ENCODE measurements at regions not wholly inside any gene's neighbourhood (a gene's known extent, or its start where the extent isn't known, plus 50 kb on each side); places are given as distances from the start of the nearest gene placed in this dataset.
A peak's percentile ranks its signal among the peaks of the same experiment; 100 is the strongest.
"Not testable (repeated sequence)": the region's sequence is repeated elsewhere in the genome, so short reads cannot be mapped to it uniquely, and the experiment has no call there.

DNA sequence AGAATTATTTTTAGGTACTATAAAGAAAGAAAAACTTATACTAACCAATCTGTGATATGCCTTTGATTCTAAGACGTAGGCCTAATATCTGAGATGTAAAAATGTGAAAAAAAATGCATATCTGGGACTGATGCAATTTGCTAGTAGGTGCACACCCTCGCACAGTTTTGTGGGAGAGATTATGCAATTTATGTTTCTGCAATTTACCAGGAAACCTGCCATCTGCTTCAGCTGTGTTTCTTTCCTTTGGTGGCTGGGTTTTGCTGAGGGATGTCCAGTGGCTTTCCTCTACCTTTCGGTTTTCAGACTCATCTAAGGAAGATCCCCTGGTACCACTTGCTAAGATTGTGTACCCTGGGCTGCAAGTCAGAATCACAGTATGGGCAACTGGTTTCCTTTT, 186.9 kb downstream of the ZFP64 start:
- DNase-seq, result no peak

DNA sequence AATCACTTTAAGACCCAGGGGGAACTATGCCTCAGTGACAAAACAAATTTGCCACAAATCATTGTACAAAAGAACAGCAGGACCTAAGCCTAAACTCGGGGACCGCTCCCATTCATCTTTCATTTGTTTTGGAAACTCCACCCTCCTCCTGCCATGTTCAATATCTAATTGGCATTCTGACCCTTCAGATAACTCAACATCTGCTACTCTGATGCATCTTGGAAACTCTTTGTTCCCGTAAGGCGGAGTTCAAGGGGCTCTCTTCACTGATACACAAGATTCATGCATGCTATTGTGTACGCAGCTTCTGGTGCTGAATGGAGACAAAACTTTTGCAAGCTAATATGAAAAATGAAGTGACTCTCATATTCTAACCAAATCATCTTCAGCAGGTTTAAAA, 187.6 kb downstream of the ZFP64 start:
- peak in 1 of 2 experiments; percentile 11 for DNase-seq

GRCh38 chr20:52003415-52003814, 188.2 kb downstream of the ZFP64 start:
- no peak for DNase-seq

GRCh38 chr20:52001999-52002666, 189.4 kb downstream of the ZFP64 start:
- DNase-seq, result no peak

DNA sequence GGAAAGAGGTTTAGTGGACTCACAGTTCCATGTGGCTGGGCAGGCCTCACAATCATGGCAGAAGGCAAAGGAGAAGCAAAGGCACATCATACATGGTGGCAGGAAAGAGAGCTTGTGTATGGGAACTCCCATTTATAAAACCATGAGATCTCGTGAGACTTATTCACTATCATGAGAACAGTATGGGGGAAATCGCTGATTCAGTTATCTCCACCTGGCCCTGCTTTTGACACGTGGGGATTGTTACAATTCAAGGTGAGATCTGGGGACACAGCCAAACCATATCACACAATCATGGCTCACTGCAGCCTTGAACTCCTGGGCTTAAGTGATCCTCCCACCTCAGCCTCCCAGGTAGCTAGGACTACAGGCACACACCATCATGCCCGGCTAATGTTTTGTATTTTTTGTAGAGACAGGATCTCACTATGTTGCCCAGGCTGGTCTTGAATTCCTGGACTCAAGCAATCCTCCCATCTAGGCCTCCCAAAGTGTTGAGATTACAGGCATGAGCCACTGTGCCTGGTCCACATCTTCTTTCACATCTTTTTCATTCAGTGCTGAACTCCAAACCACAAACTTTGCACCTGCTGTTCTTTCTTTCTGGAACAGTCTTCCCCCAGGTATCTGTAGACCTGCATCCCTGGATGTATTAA, 194.2 kb downstream of the ZFP64 start:
- DNase-seq, result not testable (repeated sequence)

DNA sequence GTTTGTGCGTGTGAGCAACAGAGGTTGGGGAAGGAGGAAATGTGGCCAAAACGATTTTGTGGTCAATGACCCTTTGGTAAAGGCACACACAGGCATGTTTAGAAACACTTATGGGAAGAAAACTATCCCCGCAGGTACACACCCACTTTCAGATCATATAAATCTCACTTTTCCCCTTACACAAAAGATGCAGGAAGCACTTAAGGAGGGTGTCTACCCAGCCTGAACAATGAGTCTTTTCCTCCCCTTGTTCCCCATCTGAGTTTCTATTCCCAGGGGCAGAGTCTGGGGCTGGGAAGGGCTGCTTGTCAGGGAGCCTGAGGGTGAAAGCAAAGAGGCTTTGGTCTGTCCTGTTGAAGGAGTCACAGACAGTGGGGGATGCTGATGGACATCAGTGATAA, 193.2 kb upstream of the SALL4 start:
- DNase-seq, result no peak

GRCh38 chr20:51994751-51995417, 192.6 kb upstream of the SALL4 start:
- DNase-seq, result no peak

DNA sequence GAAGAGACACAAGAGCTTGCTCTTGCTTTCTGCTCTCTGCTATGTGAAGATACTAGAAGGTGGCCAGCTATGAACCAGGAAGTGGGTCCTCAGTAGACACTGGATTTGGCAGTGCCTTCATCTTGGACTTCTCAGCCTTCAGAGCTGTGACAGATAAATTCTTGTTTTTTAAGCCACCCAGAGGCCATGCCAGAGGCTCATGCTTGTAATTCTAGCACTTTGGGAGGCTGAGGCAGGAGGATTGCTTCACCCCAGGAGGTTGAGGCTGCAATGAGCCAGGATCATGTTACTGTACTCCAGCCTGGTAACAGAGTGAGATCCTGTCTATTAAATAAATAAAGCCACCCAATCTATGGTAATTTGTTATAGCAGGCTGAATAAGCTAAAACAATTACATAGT, 185.5 kb upstream of the SALL4 start:
- DNase-seq, result no peak

DNA sequence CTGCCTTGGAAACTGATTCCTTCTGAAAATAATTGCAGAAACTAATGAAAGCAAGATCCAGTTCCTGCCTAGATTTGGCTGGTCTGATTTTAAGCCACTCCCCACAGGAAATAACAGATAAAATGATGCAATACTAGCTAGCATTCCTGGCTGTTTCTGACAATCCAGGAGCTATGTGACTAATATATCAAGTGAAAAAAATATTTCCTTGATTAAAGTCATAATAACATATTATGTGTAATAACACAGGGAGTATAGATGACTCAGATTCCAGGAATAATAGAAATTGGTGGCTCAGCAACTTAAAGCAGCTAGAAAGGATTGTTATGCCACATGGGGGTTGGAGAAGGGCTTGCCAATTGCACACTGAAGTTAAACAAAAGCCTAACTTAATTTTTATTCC, 182.7 kb upstream of the SALL4 start:
- no peak for DNase-seq

DNA sequence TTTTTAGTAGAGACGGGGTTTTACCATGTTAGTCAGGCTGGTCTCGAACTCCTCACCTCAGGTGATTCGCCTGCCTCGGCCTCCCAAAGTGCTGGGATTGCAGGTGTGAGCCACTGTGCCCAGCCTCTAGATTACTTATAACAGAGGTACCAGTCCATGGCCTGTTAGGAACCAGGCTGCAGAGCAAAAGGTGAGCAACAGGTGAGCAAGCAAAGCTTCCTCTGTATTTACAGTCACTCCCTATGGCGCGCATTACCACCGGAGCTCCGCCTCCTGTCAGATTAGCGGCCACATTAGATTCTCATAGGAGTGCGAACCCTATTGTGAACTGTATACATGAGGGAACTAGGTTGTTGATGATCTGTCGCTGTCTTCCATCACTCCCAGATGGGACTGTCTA, 178.0 kb upstream of the SALL4 start:
- DNase-seq, result no peak

DNA sequence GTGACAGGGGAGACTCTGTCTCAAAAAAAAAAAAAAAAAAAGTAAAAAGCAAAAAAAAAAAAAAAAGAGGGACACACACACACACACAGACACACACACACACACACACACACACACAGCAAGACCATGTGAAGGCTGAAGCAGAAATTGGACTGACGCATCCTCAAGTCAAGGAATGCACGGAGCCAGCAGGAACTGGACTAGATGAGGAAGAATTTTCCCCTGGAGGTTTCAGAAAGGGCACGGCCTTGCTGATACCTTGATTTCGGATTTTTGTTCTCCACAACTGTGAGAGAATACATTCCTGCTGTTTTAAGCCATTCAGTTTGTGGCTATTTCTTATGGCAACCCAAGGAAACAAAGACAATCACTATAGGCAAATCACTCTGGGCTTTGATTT, 176.9 kb upstream of the SALL4 start:
- no peak for DNase-seq

DNA sequence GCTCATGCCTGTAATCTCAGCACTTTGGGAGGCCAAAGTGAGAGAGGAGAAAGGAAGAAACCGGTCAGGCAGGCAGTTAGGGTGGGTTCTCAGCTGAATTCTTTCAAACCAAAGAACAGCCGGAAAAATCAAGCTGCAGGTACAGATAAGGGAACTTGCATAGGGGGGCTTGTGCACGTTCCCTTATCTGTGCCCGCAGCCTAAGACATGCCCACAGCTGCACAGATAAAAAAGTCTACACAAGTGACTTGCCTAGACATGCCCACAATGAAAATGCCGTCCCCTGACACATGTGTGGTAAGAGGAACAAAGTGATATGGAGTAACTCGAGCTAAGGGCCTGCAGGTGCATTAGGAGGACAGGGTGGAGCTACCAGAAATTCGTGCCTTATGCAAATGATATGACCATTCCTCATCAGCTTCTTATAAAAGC, 175.8 kb upstream of the SALL4 start:
- DNase-seq, result peak; percentile 87 to 94

GRCh38 chr20:51972056-51972455, 169.7 kb upstream of the SALL4 start:
- no peak for DNase-seq

DNA sequence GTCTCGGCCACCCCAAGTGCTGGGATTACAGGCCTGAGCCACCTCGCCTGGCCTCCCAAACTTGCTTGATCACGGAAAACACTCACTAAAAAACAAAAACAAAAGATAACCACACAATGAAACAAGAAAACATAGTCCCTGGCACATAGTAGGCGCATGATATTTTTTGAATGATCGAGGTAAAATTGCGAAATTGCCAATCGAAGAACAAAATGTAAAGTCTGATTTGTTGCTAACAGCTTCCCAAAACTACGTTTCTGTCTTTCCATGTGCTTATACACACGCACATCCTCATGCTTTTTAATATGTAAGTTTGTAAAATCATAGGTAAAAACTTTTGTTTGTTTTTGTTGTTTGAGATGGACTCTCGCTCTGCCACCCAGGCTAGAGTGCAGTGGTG, 168.5 kb upstream of the SALL4 start:
- no peak for DNase-seq

- no peak for DNase-seq
Observed at GRCh38 chr20:51969191-51969590, 166.9 kb upstream of the SALL4 start.

DNA sequence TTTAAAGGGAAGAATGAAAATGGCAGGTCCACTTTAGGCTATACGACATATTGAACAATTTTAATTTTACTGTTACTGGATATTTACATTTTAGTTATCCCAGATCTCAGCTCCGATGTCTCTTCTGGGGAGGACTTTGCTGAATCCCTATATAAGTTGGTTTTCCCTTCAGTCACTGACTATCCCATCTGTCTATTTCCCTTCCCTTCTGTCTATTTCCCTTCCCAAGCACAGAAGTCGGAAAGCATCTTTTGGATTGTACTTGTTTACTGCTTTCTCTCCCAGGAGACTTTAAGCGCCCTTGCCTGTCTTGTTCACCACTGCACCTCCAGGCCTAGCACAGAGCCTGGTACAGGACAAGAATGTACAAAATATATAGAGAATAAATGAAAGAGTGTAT, 165.8 kb upstream of the SALL4 start:
- no peak for DNase-seq

GRCh38 chr20:51966296-51966971, 164.1 kb upstream of the SALL4 start:
- DNase-seq, result peak; percentile 57 to 83

DNA sequence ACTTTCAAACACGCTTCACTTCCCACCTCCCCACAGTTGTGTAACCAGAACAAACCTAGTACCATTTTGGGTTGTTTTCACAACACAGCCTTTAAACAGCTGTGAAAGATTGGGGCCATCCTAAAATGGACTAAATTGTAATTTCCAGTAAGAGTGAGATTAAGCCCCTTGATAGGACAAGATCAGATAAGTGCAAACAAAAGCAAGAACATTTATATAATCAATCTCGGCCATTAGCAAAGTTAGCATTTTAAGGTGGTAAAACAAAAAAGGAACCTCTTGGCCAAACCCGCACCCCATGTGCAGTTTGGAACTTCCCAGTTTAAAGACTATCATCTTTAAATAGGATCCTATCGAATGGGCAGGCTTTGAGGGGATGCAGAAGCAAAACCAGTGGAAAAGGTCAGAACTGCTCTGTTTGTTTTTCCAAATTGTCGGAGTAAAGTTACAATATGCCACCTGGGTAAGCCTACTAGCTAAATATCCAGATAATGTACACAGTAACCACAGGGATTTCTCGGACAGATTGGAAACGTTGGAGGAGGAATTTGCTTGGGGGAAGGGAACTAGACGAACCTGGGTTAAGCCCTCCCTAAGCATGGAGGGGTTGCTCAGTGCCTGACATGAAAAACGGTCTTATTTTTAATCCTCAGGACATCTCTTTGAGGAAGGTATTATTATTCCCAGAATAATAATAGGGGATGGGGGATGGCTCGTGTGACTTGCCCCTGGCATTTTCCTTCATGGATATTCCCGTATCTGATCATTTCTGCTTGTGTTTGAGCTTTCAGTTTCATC, 159.8 kb upstream of the SALL4 start:
- peak in 1 of 2 experiments; percentile 34 for DNase-seq

DNA sequence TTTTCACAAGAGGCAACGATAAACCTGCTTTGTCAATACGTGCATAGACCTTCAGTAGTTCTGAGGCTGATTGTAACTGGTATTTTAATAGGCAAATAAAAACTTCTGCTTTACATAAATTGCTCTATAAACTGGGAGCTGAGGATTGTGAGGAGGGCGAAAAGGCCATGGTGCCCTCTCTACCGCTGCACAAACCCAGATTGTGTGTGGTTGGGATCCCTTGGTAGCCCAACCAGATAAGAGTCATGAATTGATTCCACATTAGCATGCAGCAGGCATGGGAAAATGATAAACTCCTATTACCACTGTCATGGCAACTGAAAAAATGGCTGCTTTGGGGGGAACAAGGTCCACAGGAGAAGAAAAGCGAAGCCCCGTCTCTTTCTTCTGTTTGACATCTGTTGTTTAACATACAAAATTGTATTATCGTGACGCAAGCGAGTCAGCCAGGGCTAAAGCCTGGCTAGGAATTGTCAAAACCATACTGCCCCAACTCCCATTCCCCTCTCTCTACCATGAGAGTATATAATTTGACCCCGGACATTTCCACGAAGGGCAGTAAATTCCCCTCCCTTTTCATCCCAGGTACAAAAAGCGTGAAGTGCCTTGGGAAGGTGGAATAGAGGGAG, 157.8 kb upstream of the SALL4 start:
- peak; percentile 97 for DNase-seq

- peak in 1 of 2 experiments; percentile 11 for DNase-seq
Observed at GRCh38 chr20:51959066-51959542, 156.8 kb upstream of the SALL4 start.

GRCh38 chr20:51958099-51959065, 156.1 kb upstream of the SALL4 start:
- peak in 1 of 2 experiments; percentile 33 for DNase-seq

Data from NCI-H526 (cell line).